Kidney (tissue), 13 donors: ENCODE measurements at regions not wholly inside any gene's neighbourhood (a gene's known extent, or its start where the extent isn't known, plus 50 kb on each side); places are given as distances from the start of the nearest gene placed in this dataset.
A peak's percentile ranks its signal among the peaks of the same experiment; 100 is the strongest.

Experiments
- DNase-seq, 5 donors: peaks; one replicate each; pipeline ENCODE4 v3.0.0-alpha.2; 2013 to 2020
- FAIRE-seq: peaks from 2 replicates; lab custom pipeline; 2012; peaks lifted over from hg19 to GRCh38; lab: Jason Lieb, UNC
- H3K27ac ChIP-seq, 2 donors: one replicate each; pipeline ENCODE4 v1.7.0; 2013; ENCODE audit warnings: low read depth in 2 of 2, low read length in 2 of 2, inconsistent platforms in 1 of 2
- H3K27me3 ChIP-seq: one replicate; pipeline ENCODE4 v1.7.1; 2013; ENCODE audit warnings: low read length, inconsistent platforms; ENCODE audit not compliant: control insufficient read depth, insufficient read depth
- H3K36me3 ChIP-seq, 3 donors: one replicate each; pipeline versions ENCODE4 v1.7.0 to v1.7.1; 2013; ENCODE audit warnings: low read length in 3 of 3, control low read depth in 1 of 3, inconsistent platforms in 1 of 3; ENCODE audit not compliant: insufficient read depth in 3 of 3, control insufficient read depth in 2 of 3
- H3K4me1 ChIP-seq, 3 donors: one replicate each; pipeline versions ENCODE4 v1.7.0 to v1.7.1; 2013; ENCODE audit warnings: low read length in 3 of 3, inconsistent platforms in 1 of 3, low read depth in 1 of 3; ENCODE audit not compliant: control insufficient read depth in 2 of 3, insufficient read depth in 2 of 3
- H3K4me3 ChIP-seq, 3 donors: one replicate each; pipeline versions ENCODE4 v1.7.0 to v1.8.1; 2013; ENCODE audit warnings: low read length in 3 of 3, control low read depth in 1 of 3, inconsistent platforms in 1 of 3
- H3K9ac ChIP-seq, 3 donors: one replicate each; pipeline versions ENCODE4 v1.7.0 to v1.7.1; 2013; ENCODE audit warnings: low read length in 3 of 3, control low read depth in 1 of 3, inconsistent platforms in 1 of 3
- H3K9me3 ChIP-seq, 3 donors: one replicate each; pipeline versions ENCODE4 v1.7.0 to v1.7.1; 2013; ENCODE audit warnings: low read length in 3 of 3, control low read depth in 1 of 3, inconsistent platforms in 1 of 3; ENCODE audit not compliant: control insufficient read depth in 2 of 3, insufficient read depth in 1 of 3
- intact Hi-C: fragments of 100-400 bp; cut with DNase I; formaldehyde crosslinking; loops from one replicate; pipeline ENCODE4 v1.11.1; 2022
- TF ChIP-seq, protein P1 (sequence below): IDR thresholded peaks from 3 replicates; pipeline ENCODE4 v1.5.1; 2012; ENCODE audit warnings: mild to moderate bottlenecking, moderate library complexity, borderline replicate concordance; ENCODE audit not compliant: insufficient read depth; ENCODE audit errors: extremely low read depth
- donor health status: control.
- donor health status: control.
- donor health status: control.
- donor health status: control.
- donor health status: control.
- donor health status: DM: yes; HTN: yes; CAD: no.
- donor health status: Normal renal cell carcinoma (clear cell type).

DNA sequence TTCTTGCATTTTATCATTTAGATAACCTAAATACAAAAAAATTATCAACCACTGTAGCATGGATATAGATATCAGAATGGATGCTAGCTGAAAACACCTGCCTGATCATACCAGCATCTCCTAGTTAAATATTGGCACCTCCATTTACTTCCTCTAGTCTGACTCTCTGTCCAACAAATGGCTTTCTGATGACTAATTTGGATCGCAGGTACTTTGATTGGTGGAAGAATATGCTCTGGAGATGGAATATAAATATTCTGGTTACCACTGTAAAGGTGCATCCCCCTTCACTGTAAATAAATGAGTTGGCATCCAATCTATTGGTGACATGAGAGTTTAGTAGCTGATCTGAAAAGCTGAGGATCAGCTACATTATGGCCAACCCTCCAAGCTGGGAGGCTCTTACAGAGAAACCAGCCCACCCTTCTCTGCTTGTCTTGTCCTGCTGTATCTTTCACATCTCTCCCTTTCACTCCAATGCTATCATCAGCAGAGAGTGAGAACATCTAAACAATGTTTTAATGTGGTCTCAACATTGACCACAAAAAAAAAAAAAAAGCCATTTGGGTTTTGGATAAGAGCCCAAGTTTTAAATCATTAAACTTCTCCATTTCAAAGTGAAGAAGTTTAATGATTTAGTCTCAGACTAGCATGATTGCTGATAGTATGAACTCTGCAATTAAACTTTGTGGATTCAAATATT lies 90.5 kb downstream of the PMAIP1 start:
- no peak overlapping the region for H3K27ac ChIP-seq
- DNase-seq: no peak
- no peaks in the 10 kb centered on the region for H3K9me3 ChIP-seq
- no peaks in the 10 kb centered on the region for H3K36me3 ChIP-seq
- no peak overlapping the region for H3K4me3 ChIP-seq
- no peak overlapping the region for H3K9ac ChIP-seq
- no peaks in the 10 kb centered on the region for H3K27me3 ChIP-seq
- TF ChIP-seq, protein P1, sequence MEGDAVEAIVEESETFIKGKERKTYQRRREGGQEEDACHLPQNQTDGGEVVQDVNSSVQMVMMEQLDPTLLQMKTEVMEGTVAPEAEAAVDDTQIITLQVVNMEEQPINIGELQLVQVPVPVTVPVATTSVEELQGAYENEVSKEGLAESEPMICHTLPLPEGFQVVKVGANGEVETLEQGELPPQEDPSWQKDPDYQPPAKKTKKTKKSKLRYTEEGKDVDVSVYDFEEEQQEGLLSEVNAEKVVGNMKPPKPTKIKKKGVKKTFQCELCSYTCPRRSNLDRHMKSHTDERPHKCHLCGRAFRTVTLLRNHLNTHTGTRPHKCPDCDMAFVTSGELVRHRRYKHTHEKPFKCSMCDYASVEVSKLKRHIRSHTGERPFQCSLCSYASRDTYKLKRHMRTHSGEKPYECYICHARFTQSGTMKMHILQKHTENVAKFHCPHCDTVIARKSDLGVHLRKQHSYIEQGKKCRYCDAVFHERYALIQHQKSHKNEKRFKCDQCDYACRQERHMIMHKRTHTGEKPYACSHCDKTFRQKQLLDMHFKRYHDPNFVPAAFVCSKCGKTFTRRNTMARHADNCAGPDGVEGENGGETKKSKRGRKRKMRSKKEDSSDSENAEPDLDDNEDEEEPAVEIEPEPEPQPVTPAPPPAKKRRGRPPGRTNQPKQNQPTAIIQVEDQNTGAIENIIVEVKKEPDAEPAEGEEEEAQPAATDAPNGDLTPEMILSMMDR: no peak
- intact Hi-C loops: loop anchor here (10.0 kb wide), 1 partner anchor 545 kb away; no protein-coding TSS in a partner anchor
- no peaks in the 10 kb centered on the region for H3K4me1 ChIP-seq
- FAIRE-seq: no peak

DNA sequence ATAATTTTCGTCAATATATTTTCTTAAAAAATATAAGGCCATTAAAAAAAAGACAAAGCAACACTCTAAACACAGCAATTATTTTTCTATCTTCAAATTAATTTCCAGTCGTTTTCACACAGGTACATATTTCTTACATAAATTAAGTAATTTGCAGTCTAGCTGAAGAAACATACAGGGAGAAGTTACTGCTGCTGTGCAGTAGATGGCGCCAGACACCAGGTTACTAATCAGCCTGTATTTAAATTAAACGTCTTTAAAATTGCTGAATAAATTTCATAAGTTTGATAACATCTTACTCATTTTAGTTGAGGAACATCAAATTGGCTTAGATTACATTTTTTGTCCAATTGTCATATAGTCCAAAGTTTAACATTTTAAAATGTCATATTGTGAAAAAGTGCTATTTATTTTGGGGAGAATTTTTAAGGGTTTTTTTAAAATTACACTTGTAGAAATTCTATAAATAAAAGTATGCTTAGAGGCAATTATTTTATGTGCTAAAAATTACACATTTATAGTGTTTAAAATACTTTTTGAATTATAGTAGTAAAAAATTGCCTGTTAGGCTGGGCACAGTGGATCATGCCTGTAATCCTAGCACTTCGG lies 88.4 kb downstream of the PMAIP1 start:
- Histone ChIP-seq H3K27ac (no peak overlapping the region), H3K9me3 (no peaks in the 10 kb centered on the region), H3K4me1 (peaks cover 0 to 2% (median 0%) of the 10 kb centered on the region in 3 donors), H3K4me3 (no peak overlapping the region), H3K27me3 (no peaks in the 10 kb centered on the region), H3K9ac (no peak overlapping the region), H3K36me3 (no peaks in the 10 kb centered on the region)
- DNase-seq: peak in 3 of 5 donors; percentile 33 to 59 (median 36)
- intact Hi-C loops: no loop called here
- TF ChIP-seq, protein P1: peak; percentile 73
- peak; percentile 97 for FAIRE-seq

DNA sequence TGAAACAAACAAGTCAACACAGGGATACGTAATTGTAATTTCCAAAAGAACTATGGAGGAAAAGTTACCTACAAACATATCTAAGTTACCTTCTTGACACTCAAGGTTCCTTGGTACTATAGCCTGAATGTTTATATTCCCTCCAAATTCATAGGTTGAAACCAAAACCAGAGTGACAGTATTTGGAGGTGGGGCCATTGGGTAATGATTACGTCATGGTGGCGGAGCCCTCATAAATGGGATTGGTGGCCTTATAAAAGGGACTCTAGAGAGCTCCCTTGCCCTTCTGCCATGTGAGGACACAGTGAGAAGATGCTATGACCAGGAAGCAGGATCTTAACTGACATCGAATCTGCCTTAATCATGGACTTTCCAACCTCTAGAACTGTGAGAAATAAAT lies 87.3 kb downstream of the PMAIP1 start:
- Histone ChIP-seq H3K36me3 (no peaks in the 10 kb centered on the region), H3K27me3 (no peaks in the 10 kb centered on the region), H3K4me1 (peaks cover 0 to 2% (median 0%) of the 10 kb centered on the region in 3 donors), H3K4me3 (no peak overlapping the region), H3K27ac (no peak overlapping the region), H3K9me3 (no peaks in the 10 kb centered on the region), H3K9ac (no peak overlapping the region)
- TF ChIP-seq, protein P1: no peak
- intact Hi-C loops: no loop called here
- DNase-seq (no peak), FAIRE-seq (no peak)
